NCI-H1694 treated with DMSO at 0.1 percent for 48 hours (cell line): ENCODE measurements at regions not wholly inside any gene's neighbourhood (a gene's known extent, or its start where the extent isn't known, plus 50 kb on each side); places are given as distances from the start of the nearest gene placed in this dataset.
"Not testable (repeated sequence)": the region's sequence is repeated elsewhere in the genome, so short reads cannot be mapped to it uniquely, and the experiment has no call there.

Source experiments
- DNase-seq: peaks from one replicate; lab custom pipeline; 2025; lab: John Stamatoyannopoulos, UW

- DNase-seq: no peak
Measured at GRCh38 chr2:234374150-234374508, 122.8 kb downstream of the ARL4C start.

- DNase-seq: no peak
Measured at GRCh38 chr2:234373481-234374149, 123.3 kb downstream of the ARL4C start.

DNA sequence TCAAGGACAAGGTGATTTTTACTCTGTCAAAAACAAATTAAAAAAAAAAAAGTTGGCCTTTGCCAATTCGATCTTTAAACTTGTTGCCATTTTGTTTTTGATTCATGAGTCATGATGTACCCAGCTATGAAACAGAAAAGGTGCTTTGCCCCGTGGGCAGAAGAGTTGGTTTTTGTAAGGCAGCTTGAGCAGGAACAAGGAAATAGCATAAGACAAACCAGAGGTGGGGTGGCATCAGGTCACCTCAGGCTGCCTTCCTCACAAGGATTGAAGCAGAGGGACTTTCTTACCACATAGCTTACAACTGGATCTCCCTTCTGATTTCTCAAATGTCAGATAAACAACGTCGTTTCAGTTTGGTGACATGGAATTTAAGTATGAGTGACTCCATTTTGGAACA lies 123.8 kb downstream of the ARL4C start:
- DNase-seq: no peak

GRCh38 chr2:234372506-234372905 lies 124.4 kb downstream of the ARL4C start:
- DNase-seq: no peak

DNA sequence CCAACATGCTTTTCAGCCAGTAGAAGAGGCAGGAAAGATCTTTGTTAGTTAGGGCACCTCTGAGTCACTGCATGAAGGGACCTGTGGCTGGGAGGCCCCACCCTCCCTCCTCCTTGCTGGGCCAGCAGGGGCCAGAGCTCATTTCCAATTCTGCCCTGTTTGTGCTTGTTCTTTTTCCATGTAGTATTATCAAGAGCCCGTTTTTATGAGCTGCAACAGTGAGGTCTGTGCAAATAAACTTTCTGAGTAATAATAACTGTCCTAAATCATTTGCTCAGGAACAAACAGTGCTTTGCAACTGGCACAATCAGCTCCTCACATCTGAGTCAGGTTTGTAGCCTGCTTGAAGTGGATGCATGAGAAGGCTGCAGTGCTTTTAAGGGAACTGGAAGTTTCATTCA lies 128.0 kb downstream of the ARL4C start:
- no peak for DNase-seq

DNA sequence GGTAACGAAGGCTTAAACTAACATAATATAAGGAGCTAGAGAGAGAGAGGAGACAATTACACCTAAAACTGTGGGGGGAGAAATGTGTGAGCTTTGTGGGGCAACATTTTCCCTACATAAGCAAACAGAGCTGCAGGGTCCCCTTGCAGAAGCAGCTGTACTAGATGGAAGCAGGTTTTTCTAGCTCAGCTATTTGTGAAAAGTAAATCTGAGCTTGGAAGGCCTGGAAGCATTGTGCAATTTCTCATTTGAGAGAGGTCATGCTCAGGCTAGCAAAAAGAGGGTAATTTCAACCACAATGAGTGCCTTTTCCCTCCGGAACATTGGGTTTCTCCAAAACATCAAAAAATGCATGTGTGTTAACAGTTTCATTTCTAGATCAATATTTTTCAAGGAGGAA lies 130.0 kb downstream of the ARL4C start:
- no peak for DNase-seq

DNA sequence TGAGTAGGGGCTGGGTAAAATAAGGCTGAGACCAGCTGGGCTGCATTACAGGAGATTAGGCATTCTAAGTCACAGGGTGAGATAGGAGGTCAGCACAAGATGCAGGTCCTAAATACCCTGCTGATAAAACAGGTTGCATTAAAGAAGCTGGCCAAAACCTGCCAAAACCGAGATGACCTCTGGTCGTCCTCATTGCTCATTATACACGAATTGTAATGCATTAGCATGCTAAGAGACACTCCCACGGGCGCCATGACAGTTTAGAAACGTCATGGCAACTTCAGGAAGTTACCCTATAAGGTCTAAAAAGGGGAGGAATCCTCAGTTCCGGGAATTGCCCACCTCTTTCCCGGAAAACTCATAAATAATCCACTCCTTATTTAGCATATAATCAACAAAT lies 132.2 kb downstream of the ARL4C start:
- no peak for DNase-seq

DNA sequence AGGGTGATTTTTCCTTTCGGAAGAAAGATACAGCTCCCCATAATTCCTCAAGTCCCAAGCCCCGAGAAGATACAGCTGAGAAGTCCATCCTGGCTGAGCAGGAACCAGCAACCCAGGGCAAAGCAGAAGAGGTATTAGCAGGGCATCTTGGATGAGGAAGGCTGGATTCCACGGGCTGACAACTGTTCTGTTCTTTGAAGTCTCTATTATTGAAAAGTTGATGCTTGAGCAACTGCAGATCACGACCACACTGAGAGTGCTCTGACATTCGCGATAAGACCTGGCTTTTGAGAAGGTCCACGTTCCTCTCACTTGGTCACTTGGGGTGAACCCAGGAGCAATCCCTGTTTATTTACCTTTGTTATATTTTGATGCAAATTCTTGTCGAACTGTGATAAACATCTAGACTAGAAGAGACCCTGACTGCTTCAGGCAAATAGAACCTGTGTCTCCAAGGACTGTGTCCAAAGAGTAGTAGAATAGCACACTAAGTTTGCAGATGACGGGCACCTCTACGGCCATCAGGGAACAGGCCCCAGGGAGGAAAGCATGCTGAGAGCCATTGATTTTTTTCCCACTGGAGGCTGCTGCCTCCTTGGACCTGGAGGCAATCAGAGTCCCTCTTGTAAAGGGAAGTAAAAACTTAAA lies 133.1 kb downstream of the ARL4C start:
- DNase-seq: no peak

DNA sequence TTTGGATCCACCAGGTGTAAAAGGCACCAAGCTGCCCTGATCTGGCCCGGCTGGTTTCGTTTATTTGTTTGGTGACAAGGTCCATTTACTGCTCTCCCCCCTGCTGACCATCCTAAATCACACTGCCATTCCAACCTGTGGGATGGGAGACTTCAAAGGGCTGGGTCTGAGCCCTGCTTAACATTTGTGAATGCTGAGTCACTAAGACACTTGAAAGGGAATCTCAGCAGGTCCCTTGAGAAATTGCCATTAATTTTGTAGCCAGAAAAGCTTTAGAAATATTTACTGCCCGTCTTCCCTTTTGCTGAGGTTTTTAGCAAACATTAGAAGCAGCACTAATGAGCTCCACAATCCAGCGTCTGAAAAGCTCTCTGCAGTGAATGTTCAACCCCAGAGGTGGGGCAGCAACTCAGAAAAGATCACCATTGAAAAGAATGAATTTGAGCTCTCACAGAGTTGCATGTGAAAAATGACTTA lies 133.8 kb downstream of the ARL4C start:
- no peak for DNase-seq

GRCh38 chr2:234360313-234360975 lies 136.4 kb downstream of the ARL4C start:
- DNase-seq: peak; percentile 11

DNA sequence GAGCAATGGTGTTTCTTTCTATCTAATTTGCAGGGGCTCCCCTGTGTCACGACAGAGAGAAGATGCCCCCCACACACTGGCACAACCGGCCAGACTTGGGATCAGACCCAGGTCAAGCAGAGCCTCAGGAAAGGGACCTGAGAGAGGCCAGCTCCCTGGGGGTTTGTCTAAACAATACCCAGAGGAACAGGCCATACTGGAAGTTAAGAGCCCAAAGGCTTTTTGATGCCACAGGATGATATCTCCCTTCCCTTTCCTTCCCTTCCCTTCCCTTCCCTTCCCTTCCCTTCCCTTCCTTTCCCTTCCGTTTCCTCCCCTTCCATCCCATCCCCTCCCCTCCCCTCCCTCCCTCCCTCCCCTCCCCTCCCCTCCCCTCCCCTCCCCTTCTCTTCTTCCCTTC lies 139.2 kb downstream of the ARL4C start:
- no peak for DNase-seq

- no peak for DNase-seq
Measured at GRCh38 chr2:234355808-234356365, 141.0 kb downstream of the ARL4C start.

GRCh38 chr2:234355021-234355720 lies 141.7 kb downstream of the ARL4C start:
- no peak for DNase-seq

DNA sequence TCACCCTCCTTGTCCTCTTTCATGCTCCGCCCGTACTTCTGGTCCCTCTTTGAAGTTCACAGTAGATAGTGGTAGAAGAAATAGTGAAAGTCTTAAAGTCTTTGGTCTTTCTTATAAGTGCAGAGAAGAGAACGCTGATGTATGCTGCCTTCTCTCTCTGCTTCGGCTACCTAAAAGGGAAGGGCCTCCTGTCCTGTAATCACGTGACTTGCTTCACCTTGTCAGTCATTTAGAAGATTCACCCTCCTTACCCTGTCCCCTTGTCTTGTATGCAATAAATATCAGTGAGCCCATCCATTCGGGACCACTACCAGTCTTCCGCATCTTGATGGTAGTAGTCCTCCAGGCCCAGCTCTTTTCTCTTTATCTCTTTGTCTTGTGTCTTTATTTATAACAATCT lies 144.6 kb downstream of the ARL4C start:
- no peak for DNase-seq

- DNase-seq: not testable (repeated sequence)
Measured at GRCh38 chr2:234351866-234352265, 145.0 kb downstream of the ARL4C start.

DNA sequence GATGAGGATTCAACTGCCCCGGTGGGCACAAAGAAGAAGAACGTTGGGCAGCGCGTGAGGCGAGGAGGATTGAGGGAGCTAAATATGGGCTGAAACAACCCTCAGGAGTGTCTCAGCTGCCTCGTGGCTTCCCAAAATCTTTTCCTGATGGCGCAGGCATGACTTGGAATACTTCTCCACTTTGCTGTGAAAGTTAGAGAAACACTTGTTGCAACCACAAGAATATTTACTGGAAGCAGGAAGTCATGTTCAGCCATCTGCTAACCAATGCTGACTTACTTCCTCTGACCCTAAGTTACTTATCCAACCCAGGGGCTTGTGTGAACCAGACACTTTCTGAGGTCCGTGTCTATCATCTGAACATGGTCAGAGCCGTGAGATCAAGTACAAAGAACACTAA lies 148.8 kb downstream of the ARL4C start:
- no peak for DNase-seq

GRCh38 chr2:234345921-234346320 lies 151.0 kb downstream of the ARL4C start:
- DNase-seq: no peak

DNA sequence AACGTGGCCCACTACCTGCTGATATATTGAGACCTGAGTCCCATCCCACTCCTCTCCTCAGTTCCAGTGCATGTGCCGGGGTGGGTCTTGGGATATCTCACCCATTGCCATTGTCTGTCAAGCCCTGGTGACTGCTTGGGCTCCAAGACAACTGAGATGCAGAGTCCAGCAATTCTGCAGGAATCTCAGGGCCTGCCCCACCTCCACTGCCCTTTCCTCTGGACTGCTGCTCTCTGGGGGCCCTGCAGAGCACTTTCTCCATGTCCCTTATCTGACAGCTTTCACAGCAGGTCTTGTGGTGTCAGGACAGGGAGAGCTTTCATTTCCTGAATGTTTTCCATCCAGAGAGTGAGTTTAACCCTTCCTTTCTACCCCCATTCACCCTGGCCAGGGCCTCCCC lies 152.9 kb downstream of the ARL4C start:
- DNase-seq: no peak

DNA sequence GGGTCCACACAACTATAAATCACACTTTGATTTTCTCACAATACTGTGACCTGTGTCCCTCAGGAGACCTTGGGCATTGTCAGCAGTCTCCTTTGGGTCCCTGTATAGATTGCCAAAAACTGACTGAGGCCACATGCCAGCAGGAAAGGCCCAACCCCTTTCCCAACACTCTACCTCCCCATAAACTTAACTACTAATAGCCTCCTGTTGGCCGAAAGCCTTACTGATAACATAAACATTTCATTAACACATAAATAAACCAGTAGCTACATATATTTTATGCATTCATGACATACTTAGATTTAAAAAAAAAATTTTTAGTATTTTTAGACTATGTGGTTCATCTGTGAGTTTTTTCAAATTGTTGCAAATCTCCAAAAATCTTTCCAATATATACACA lies 153.5 kb downstream of the ARL4C start:
- no peak for DNase-seq

DNA sequence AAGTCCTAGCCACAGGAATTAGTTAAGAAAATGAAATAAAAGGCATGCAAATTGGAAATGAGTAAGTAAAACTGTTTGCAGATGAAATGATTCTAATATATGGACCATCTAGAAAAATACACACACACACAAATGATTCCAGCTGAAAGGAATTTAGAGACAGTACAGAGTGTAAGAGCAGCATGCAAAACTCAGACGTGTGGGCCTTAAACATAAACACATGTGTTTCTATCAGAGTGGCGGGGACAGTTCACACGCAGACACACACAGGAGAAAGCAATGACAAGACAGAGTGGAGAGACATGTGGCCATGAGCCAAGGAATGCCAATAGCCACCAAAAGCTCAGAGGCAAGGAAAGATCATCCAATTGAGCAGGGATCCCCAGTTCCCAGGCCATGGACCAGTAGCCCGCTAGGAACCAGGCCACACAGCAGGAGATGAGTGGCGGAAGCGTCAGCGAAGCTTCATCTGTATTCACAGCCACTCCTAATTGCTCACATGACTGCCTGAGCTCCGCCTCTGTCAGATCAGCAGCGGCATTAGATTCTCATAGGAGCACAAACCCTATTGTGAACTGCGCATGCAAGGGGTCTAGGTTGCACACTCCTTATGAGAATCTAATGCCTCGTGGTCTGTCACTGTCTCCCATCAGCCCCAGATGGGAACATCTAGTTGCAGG lies 155.4 kb downstream of the ARL4C start:
- no peak for DNase-seq

DNA sequence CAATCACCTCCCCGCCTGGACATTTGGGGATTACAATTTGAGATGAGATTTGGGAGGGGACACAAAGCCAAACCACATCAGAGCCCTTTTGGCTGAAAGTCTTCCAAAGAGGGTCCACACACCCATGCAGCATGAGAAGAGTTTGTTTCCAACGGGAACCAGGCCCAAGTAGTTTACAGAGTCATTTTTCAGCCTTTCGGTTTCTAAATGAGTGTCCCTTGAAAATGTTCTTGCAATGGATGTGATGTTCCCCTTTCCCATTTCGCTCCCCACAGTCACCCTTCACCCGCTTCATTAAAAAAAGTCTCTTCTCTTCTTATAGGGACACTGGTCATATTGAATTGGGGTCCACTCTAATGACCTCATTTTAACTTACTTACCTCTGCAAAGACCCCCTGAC lies 157.4 kb downstream of the ARL4C start:
- no peak for DNase-seq

GRCh38 chr2:234339011-234339410 lies 157.9 kb downstream of the ARL4C start:
- DNase-seq: no peak
